BLaER1 treated with 17β-estradiol and CSF1 and Interleukin-3, amounts not matched to agents 10 nM and 100 nM (cell line): ENCODE measurements at regions not wholly inside any gene's neighbourhood (a gene's known extent, or its start where the extent isn't known, plus 50 kb on each side); places are given as distances from the start of the nearest gene placed in this dataset.

Experiments
- H3K27ac ChIP-seq, 11 experiments: shearing (Covaris generic); formaldehyde crosslinking; 2 replicates each; pipeline ENCODE4 v1.8.1; 2022
- H3K27me3 ChIP-seq, 11 experiments: shearing (Covaris generic); formaldehyde crosslinking; 2 replicates each; pipeline ENCODE4 v1.8.1; 2022
- H3K36me3 ChIP-seq, 11 experiments: shearing (Covaris generic); formaldehyde crosslinking; 2 replicates each; pipeline ENCODE4 v1.8.1; 2022
- H3K4me1 ChIP-seq, 10 experiments: shearing (Covaris generic); formaldehyde crosslinking; 2 replicates each; pipeline ENCODE4 v1.8.1; 2022
- H3K4me2 ChIP-seq, 11 experiments: shearing (Covaris generic); formaldehyde crosslinking; 2 replicates each; pipeline ENCODE4 v1.8.1; 2022
- H3K4me3 ChIP-seq, 10 experiments: shearing (Covaris generic); formaldehyde crosslinking; 2 replicates each; pipeline ENCODE4 v1.8.1; 2022
- H3K9ac ChIP-seq, 11 experiments: shearing (Covaris generic); formaldehyde crosslinking; 2 replicates each; pipeline ENCODE4 v1.8.1; 2022
- H3K9me3 ChIP-seq, 11 experiments: shearing (Covaris generic); formaldehyde crosslinking; replicated peaks in 1 of 11; 2 replicates each; pipeline ENCODE4 v1.8.1; 2022
- H4K20me1 ChIP-seq, 11 experiments: shearing (Covaris generic); formaldehyde crosslinking; 2 replicates each; pipeline ENCODE4 v1.8.1; 2022
- Cebpa-rat ChIP-seq, 11 experiments: shearing (Covaris generic); IDR thresholded peaks; 2 replicates each; pipeline ENCODE4 v1.8.1; 2022

DNA sequence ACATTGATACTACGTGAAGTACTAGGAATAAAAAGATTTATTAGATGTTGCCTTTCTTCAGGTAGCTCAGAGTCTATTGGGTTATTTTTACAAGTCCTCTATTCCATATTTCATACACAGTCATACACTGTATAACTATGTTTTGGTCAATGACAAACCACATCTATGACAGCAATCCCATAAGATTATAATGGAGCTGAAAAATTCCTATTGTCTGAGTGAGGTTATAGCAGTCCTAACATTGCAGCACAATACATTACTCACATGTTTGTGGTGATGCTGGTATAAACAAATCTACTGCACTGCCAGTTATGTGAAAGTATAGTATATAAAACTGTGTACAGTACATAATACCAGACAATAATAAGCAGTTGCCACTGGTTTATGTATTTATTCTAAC lies 595.1 kb downstream of the MBD2 start:
- TF ChIP-seq Cebpa-rat (IDR thresholded peaks at IDR 0.05): no peak
- Histone ChIP-seq H3K27ac (no peak overlapping the region), H3K9me3 (peaks cover 0 to 6% (median 0%) of the 10 kb centered on the region in 11 experiments; a peak in 5 of 22 replicates), H3K36me3 (no peaks in the 10 kb centered on the region), H3K4me3 (no peak overlapping the region), H3K27me3 (no peaks in the 10 kb centered on the region), H3K9ac (no peak overlapping the region), H3K4me2 (no peak overlapping the region), H4K20me1 (no peaks in the 10 kb centered on the region), H3K4me1 (no peaks in the 10 kb centered on the region)

DNA sequence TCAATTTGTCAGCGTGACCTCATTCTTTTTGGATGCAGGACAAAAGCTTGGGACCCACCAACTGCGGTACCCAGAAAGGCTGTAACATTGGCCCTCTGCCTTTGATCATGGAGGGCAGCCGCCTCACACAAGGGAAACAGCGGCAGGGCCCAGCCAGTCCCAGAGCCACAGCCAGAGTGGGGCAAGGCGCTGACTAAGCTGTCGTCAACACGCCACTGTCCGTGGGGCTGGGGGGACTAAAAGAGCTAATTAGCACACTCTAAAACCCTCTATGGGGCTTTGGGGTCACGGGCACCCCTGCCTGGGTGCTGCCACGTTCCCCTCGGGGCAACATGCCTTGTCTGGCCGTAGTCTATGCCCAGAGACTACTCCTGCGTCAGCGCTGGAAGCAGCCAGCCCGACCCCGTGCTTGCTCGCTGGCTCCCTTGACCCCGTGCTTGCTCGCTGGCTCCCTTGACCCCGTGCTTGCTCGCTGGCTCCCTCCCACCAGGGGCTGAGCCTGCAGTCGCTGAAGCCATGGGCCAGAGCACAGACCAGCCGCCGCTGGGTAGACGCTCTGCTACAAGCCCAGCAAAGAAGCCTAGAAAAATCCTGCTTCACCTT lies 598.4 kb downstream of the MBD2 start:
- no peak overlapping the region for H3K4me2 ChIP-seq
- no peak overlapping the region for H3K9ac ChIP-seq
- no peaks in the 10 kb centered on the region for H4K20me1 ChIP-seq
- H3K36me3 ChIP-seq: no peaks in the 10 kb centered on the region
- H3K4me1 ChIP-seq: no peaks in the 10 kb centered on the region
- no peak for TF ChIP-seq Cebpa-rat (IDR thresholded peaks at IDR 0.05)
- H3K9me3 ChIP-seq: no peaks in the 10 kb centered on the region; a peak in 1 of 22 replicates
- no peak overlapping the region for H3K27ac ChIP-seq
- no peak overlapping the region for H3K4me3 ChIP-seq
- no peaks in the 10 kb centered on the region for H3K27me3 ChIP-seq

DNA sequence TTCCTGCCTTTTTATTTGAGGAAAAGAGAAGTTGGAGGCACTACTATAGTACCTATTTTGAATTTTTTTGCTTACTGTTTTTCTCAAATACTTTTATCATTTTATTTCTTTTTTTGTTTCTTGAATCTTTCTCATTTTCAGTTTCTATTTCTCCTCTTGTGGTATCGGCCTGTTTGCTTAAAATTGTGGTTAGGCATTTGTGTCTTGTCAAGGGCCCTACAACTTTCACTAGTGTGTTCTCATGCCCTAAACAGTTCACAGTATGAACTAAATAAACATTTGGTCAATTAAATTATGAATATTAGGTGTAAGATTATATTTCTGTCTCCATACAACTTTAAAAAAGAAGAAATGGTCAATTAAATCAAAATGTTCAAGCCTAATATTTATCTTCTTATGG lies 613.5 kb downstream of the MBD2 start:
- Histone ChIP-seq H3K4me1 (no peaks in the 10 kb centered on the region), H3K27ac (no peak overlapping the region), H3K27me3 (no peaks in the 10 kb centered on the region), H3K4me2 (no peak overlapping the region), H3K36me3 (no peaks in the 10 kb centered on the region), H4K20me1 (no peaks in the 10 kb centered on the region), H3K9ac (no peak overlapping the region), H3K4me3 (no peak overlapping the region), H3K9me3 (no peaks in the 10 kb centered on the region)
- TF ChIP-seq Cebpa-rat (IDR thresholded peaks at IDR 0.05): no peak

DNA sequence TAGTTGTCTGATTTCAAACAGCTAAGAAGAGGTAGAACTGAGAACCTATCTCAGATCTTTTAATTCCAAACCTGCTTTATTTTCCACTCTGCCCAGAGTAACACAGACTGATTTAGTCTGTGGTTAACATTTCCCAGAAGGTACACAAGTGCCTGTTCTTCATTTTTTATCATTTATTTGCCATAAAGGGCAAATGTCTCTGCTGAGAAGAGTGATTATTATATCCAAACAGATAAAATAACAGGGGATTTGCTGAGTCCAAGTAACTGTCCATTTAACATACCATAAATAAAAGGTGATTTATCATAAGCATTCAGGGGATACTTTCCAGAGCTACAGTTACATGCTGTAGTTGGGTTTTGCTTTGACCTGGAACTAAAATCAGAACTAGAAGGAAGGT lies 617.7 kb downstream of the MBD2 start:
- Histone ChIP-seq H4K20me1 (no peaks in the 10 kb centered on the region), H3K9ac (no peak overlapping the region), H3K9me3 (no peaks in the 10 kb centered on the region), H3K27ac (no peak overlapping the region), H3K36me3 (no peaks in the 10 kb centered on the region), H3K4me2 (no peak overlapping the region), H3K4me3 (no peak overlapping the region), H3K4me1 (no peaks in the 10 kb centered on the region), H3K27me3 (no peaks in the 10 kb centered on the region)
- no peak for TF ChIP-seq Cebpa-rat (IDR thresholded peaks at IDR 0.05)

DNA sequence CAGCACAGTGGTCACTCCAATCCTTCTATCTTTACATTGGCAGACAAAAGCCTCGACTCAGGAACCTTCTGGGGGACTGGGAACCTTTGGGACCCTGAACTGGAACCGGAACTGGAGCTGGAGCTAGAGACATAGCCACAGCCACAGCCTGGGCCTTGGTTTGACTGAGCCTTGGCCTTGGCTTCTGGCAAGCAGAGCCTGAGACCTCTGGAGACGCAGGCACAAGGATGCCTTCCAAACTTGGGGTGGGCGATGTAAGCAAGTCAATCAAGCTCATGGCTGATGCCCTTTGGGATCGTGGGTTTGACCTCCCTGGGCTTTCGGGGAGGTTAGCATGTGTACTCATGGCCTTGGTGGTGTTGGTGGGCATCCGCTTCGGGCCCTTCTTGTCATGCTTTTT lies 619.3 kb downstream of the MBD2 start:
- Histone ChIP-seq H3K4me1 (no peaks in the 10 kb centered on the region), H3K27me3 (no peaks in the 10 kb centered on the region), H4K20me1 (no peaks in the 10 kb centered on the region), H3K4me2 (no peak overlapping the region), H3K36me3 (no peaks in the 10 kb centered on the region), H3K9me3 (no peaks in the 10 kb centered on the region), H3K9ac (no peak overlapping the region), H3K4me3 (no peak overlapping the region), H3K27ac (no peak overlapping the region)
- no peak for TF ChIP-seq Cebpa-rat (IDR thresholded peaks at IDR 0.05)

DNA sequence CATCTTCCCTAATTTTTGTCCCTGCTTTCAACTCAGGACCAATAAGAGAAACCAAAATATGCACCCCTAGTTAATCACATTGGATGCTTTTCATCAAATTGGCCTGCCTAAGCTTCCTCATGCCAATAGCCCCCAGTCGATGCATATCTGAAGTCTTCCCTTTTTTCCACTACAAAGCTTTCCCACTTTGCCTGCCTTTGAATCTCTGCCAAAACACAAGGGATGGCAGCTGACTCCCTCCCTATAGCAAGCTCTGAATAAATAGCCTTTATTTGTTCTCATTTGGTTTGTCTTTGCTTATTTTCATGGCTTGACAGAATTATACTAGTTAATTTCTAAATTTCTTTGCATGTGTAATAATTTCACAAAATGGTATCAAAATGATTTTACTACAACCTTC lies 621.2 kb downstream of the MBD2 start:
- Histone ChIP-seq H3K27me3 (no peaks in the 10 kb centered on the region), H3K4me2 (no peak overlapping the region)
- TF ChIP-seq Cebpa-rat (IDR thresholded peaks at IDR 0.05): no peak

DNA sequence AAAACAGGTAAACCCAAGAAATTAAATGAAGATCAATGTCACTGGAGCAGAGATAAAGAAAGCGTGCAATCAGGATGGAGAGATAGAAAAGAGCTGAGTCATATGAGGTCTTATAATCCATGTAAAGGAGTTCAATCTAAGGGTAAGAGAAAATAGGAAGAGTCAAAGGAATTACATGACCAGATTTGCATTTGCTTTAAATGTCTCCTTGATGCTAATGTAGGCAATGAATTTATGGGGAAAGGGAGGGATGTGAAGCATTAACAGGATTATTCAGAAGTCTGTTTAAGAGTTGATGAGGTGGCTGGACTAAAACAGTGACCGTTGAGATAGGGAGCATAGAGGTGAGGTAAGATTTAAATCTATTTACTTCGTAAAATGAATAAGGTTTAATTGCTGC lies 623.1 kb downstream of the MBD2 start:
- Histone ChIP-seq H3K27me3 (no peaks in the 10 kb centered on the region), H4K20me1 (no peaks in the 10 kb centered on the region), H3K9me3 (no peaks in the 10 kb centered on the region), H3K9ac (no peak overlapping the region), H3K4me3 (no peak overlapping the region), H3K4me1 (no peaks in the 10 kb centered on the region), H3K27ac (no peak overlapping the region), H3K4me2 (no peak overlapping the region), H3K36me3 (no peaks in the 10 kb centered on the region)
- no peak for TF ChIP-seq Cebpa-rat (IDR thresholded peaks at IDR 0.05)

More for the DNA sequence above, 621.2 kb downstream of the MBD2 start:
- H3K9me3 ChIP-seq: no peaks in the 10 kb centered on the region
- H3K4me1 ChIP-seq: no peaks in the 10 kb centered on the region
- H3K4me3 ChIP-seq: no peak overlapping the region
- H4K20me1 ChIP-seq: no peaks in the 10 kb centered on the region
- no peaks in the 10 kb centered on the region for H3K36me3 ChIP-seq
- no peak overlapping the region for H3K27ac ChIP-seq
- H3K9ac ChIP-seq: no peak overlapping the region

DNA sequence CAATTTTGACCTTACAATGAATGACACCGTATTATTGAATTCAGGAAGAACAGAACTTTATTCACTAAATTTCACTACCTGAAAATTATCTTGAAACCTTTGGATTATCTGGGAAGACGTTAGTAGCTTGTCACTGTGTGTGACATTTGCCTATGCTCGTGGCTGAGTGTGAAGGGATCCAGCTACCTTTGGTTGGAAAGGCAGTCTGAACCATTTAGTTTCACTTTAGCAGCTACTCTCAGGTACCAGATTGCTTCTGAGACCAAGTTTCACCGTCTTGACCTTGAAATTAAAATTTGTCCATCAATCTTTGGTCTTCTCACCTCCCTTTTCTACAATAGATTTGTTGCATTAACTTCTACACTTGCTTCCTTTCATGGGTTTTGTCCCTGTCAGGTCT lies 637.5 kb downstream of the MBD2 start:
- H3K4me1 ChIP-seq: no peaks in the 10 kb centered on the region
- H3K4me3 ChIP-seq: no peak overlapping the region
- no peak overlapping the region for H3K9ac ChIP-seq
- no peaks in the 10 kb centered on the region for H3K36me3 ChIP-seq
- no peak for TF ChIP-seq Cebpa-rat (IDR thresholded peaks at IDR 0.05)
- no peak overlapping the region for H3K4me2 ChIP-seq
- no peaks in the 10 kb centered on the region for H4K20me1 ChIP-seq
- H3K9me3 ChIP-seq: no peaks in the 10 kb centered on the region; a peak in 1 of 22 replicates
- H3K27me3 ChIP-seq: no peaks in the 10 kb centered on the region
- H3K27ac ChIP-seq: no peak overlapping the region
